Kidney (tissue), 13 donors: ENCODE measurements at regions not wholly inside any gene's neighbourhood (a gene's known extent, or its start where the extent isn't known, plus 50 kb on each side); places are given as distances from the start of the nearest gene placed in this dataset.

Source experiments
- DNase-seq, 5 donors: peaks; one replicate each; pipeline ENCODE4 v3.0.0-alpha.2; 2013 to 2020
- FAIRE-seq: peaks from 2 replicates; lab custom pipeline; 2012; peaks lifted over from hg19 to GRCh38; lab: Jason Lieb, UNC
- H3K27ac ChIP-seq, 2 donors: one replicate each; pipeline ENCODE4 v1.7.0; 2013; ENCODE audit warnings: low read depth in 2 of 2, low read length in 2 of 2, inconsistent platforms in 1 of 2
- H3K27me3 ChIP-seq: one replicate; pipeline ENCODE4 v1.7.1; 2013; ENCODE audit warnings: low read length, inconsistent platforms; ENCODE audit not compliant: control insufficient read depth, insufficient read depth
- H3K36me3 ChIP-seq, 3 donors: one replicate each; pipeline versions ENCODE4 v1.7.0 to v1.7.1; 2013; ENCODE audit warnings: low read length in 3 of 3, control low read depth in 1 of 3, inconsistent platforms in 1 of 3; ENCODE audit not compliant: insufficient read depth in 3 of 3, control insufficient read depth in 2 of 3
- H3K4me1 ChIP-seq, 3 donors: one replicate each; pipeline versions ENCODE4 v1.7.0 to v1.7.1; 2013; ENCODE audit warnings: low read length in 3 of 3, inconsistent platforms in 1 of 3, low read depth in 1 of 3; ENCODE audit not compliant: control insufficient read depth in 2 of 3, insufficient read depth in 2 of 3
- H3K4me3 ChIP-seq, 3 donors: one replicate each; pipeline versions ENCODE4 v1.7.0 to v1.8.1; 2013; ENCODE audit warnings: low read length in 3 of 3, control low read depth in 1 of 3, inconsistent platforms in 1 of 3
- H3K9ac ChIP-seq, 3 donors: one replicate each; pipeline versions ENCODE4 v1.7.0 to v1.7.1; 2013; ENCODE audit warnings: low read length in 3 of 3, control low read depth in 1 of 3, inconsistent platforms in 1 of 3
- H3K9me3 ChIP-seq, 3 donors: one replicate each; pipeline versions ENCODE4 v1.7.0 to v1.7.1; 2013; ENCODE audit warnings: low read length in 3 of 3, control low read depth in 1 of 3, inconsistent platforms in 1 of 3; ENCODE audit not compliant: control insufficient read depth in 2 of 3, insufficient read depth in 1 of 3
- CTCF ChIP-seq: IDR thresholded peaks from 3 replicates; pipeline ENCODE4 v1.5.1; 2012; ENCODE audit warnings: mild to moderate bottlenecking, moderate library complexity, borderline replicate concordance; ENCODE audit not compliant: insufficient read depth; ENCODE audit errors: extremely low read depth
- intact Hi-C: fragments of 100-400 bp; cut with DNase I; formaldehyde crosslinking; loops from one replicate; pipeline ENCODE4 v1.11.1; 2022
- donor health status: control.
- donor health status: control.
- donor health status: control.
- donor health status: control.
- donor health status: control.
- donor health status: DM: yes; HTN: yes; CAD: no.
- donor health status: Normal renal cell carcinoma (clear cell type).

- H3K27me3 ChIP-seq: no peaks in the 10 kb centered on the region
- TF ChIP-seq CTCF: no peak
- H3K4me1 ChIP-seq: no peaks in the 10 kb centered on the region
- peaks cover 0 to 2% (median 0%) of the 10 kb centered on the region in 3 donors for H3K9me3 ChIP-seq
- FAIRE-seq (no peak), DNase-seq (no peak)
- no peak overlapping the region for H3K27ac ChIP-seq
- no peak overlapping the region for H3K9ac ChIP-seq
- no peaks in the 10 kb centered on the region for H3K36me3 ChIP-seq
- H3K4me3 ChIP-seq: no peak overlapping the region
- intact Hi-C loops: no loop called here
Observed at GRCh38 chr6:14703586-14703985, 542.3 kb upstream of the JARID2 start.

- H3K36me3 ChIP-seq: no peaks in the 10 kb centered on the region
- no peak for TF ChIP-seq CTCF
- peaks cover 0 to 2% (median 0%) of the 10 kb centered on the region in 3 donors for H3K9me3 ChIP-seq
- no peaks in the 10 kb centered on the region for H3K27me3 ChIP-seq
- no peaks in the 10 kb centered on the region for H3K4me1 ChIP-seq
- no peak for FAIRE-seq
- H3K27ac ChIP-seq: no peak overlapping the region
- intact Hi-C loops: no loop called here
- no peak overlapping the region for H3K4me3 ChIP-seq
- peak in 2 of 5 donors; percentile 36 to 46 for DNase-seq
- no peak overlapping the region for H3K9ac ChIP-seq
Observed at GRCh38 chr6:14704383-14705271, 541.2 kb upstream of the JARID2 start.

- H3K4me1 ChIP-seq: no peaks in the 10 kb centered on the region
- H3K36me3 ChIP-seq: no peaks in the 10 kb centered on the region
- H3K9me3 ChIP-seq: no peaks in the 10 kb centered on the region
- TF ChIP-seq CTCF: no peak
- H3K4me3 ChIP-seq: no peak overlapping the region
- no peak for FAIRE-seq
- no peaks in the 10 kb centered on the region for H3K27me3 ChIP-seq
- DNase-seq: peak in 1 of 5 donors; percentile 25
- no peak overlapping the region for H3K9ac ChIP-seq
- intact Hi-C loops: no loop called here
- no peak overlapping the region for H3K27ac ChIP-seq
Observed at GRCh38 chr6:14705841-14706377, 540.0 kb upstream of the JARID2 start.
